ENCODE measurements at regions not wholly inside any gene's neighbourhood (a gene's known extent, or its start where the extent isn't known, plus 50 kb on each side); places are given as distances from the start of the nearest gene placed in this dataset.

- Histone ChIP-seq H3K4me3 (replicated peaks in 1 of 3; ENCODE audit: insufficient read depth in 1 of 3, low read depth in 1 of 3, low read length in 3 of 3) (no peak overlapping the region), H3K36me3 (ENCODE audit: control insufficient read depth in 2 of 2, extremely low read depth in 1 of 2, insufficient read depth in 2 of 2, low read length in 2 of 2) (no peaks in the 10 kb centered on the region), H3K79me2 (ENCODE audit: control insufficient read depth, insufficient read depth, low read length) (no peaks in the 10 kb centered on the region), H3K9me3 (replicated peaks; ENCODE audit: control insufficient read depth, insufficient read depth, low read length) (no peaks in the 10 kb centered on the region), H3K4me2 (ENCODE audit: insufficient read depth, low read length) (no peak overlapping the region), H4K20me1 (replicated peaks; ENCODE audit: control insufficient read depth, extremely low read depth, insufficient read depth, low read length) (no peaks in the 10 kb centered on the region), H3K9me1 (replicated peaks; ENCODE audit: control insufficient read depth, extremely low read depth, insufficient read depth, low read length) (no peaks in the 10 kb centered on the region), H3K27ac (ENCODE audit: insufficient read depth, low read depth, low read length) (no peak overlapping the region), H3K4me1 (ENCODE audit: control insufficient read depth, extremely low read depth, insufficient read depth, low read length) (no peaks in the 10 kb centered on the region), H3K9ac (replicated peaks; ENCODE audit: extremely low read depth, insufficient read depth, low read length) (no peak overlapping the region), H2AFZ (ENCODE audit: low read depth, low read length) (no peak overlapping the region), H3K27me3 (ENCODE audit: control insufficient read depth in 2 of 2, insufficient read depth in 2 of 2, low read length in 2 of 2) (no peaks in the 10 kb centered on the region)
- DNase-seq (ENCODE audit: low read depth, low spot score) = no peak
- FAIRE-seq = no peak
- CTCF ChIA-PET = no interaction called here
- BruUV-seq (replicated peaks) = no TSS peak
- POLR2A ChIA-PET = no interaction called here
- no peak for TF ChIP-seq EZH2 (IDR thresholded peaks at IDR 0.05; ENCODE audit: borderline replicate concordance, low read depth, low read length, severe bottlenecking)
- TF ChIP-seq MYC (IDR thresholded peaks at IDR 0.05; ENCODE audit: low read depth, low read length) = no peak
- TF ChIP-seq MAX (IDR thresholded peaks at IDR 0.05; ENCODE audit: insufficient read depth, insufficient read length) = no peak
- no peak for TF ChIP-seq POLR2A (IDR thresholded peaks at IDR 0.05; ENCODE audit: low read depth, low read length)
- no peak for TF ChIP-seq POLR2AphosphoS5 (IDR thresholded peaks at IDR 0.05; ENCODE audit: insufficient read depth, low read depth, low read length)
- TF ChIP-seq CTCF (IDR thresholded peaks at IDR 0.05; ENCODE audit: extremely low read depth in 1 of 2, insufficient read depth in 1 of 2, low read depth in 1 of 2, low read length in 2 of 2) = no peak
- no peak for TF ChIP-seq GATA2 (IDR thresholded peaks at IDR 0.05; ENCODE audit: insufficient read depth, insufficient read length, low read depth, low read length)
- no peak for TF ChIP-seq FOS (IDR thresholded peaks at IDR 0.05; ENCODE audit: borderline replicate concordance, insufficient read depth, low read length)
- TF ChIP-seq JUN (IDR thresholded peaks at IDR 0.05; ENCODE audit: borderline replicate concordance, insufficient read depth, insufficient read length, low read depth) = no peak
- intact Hi-C loops (cut with micrococcal nuclease) (no loop called here), dilution Hi-C loops (cut with MboI; ENCODE audit: extremely low pct_ligation_motif_present, low sequenced_read_pairs) (no loop called here)
These were observed 145.8 kb upstream of the ATP6AP2 start for GRCh38 chrX:40434947-40435346.

All from endothelial cell of umbilical vein (primary cell).